ENCODE measurements at regions not wholly inside any gene's neighbourhood (a gene's known extent, or its start where the extent isn't known, plus 50 kb on each side); places are given as distances from the start of the nearest gene placed in this dataset.

GRCh38 chr13:48896312-48896711 lies 79.4 kb upstream of the FNDC3A start:
- H3K4me3 ChIP-seq (ENCODE audit: low read depth, low read length) = no peak overlapping the region
- in situ Hi-C loops (cut with HindIII; ENCODE audit: low sequenced_read_pairs) = no loop called here
- DNase-seq (ENCODE audit: low read depth, low spot score) = peak; percentile 72
- TF ChIP-seq, protein P1, sequence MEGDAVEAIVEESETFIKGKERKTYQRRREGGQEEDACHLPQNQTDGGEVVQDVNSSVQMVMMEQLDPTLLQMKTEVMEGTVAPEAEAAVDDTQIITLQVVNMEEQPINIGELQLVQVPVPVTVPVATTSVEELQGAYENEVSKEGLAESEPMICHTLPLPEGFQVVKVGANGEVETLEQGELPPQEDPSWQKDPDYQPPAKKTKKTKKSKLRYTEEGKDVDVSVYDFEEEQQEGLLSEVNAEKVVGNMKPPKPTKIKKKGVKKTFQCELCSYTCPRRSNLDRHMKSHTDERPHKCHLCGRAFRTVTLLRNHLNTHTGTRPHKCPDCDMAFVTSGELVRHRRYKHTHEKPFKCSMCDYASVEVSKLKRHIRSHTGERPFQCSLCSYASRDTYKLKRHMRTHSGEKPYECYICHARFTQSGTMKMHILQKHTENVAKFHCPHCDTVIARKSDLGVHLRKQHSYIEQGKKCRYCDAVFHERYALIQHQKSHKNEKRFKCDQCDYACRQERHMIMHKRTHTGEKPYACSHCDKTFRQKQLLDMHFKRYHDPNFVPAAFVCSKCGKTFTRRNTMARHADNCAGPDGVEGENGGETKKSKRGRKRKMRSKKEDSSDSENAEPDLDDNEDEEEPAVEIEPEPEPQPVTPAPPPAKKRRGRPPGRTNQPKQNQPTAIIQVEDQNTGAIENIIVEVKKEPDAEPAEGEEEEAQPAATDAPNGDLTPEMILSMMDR (IDR thresholded peaks at IDR 0.05; ENCODE audit: low read depth, low read length) = no peak

- TF ChIP-seq, protein P1 (IDR thresholded peaks at IDR 0.05; ENCODE audit: low read depth, low read length) = no peak
- DNase-seq (ENCODE audit: low read depth, low spot score) = no peak
- H3K4me3 ChIP-seq (ENCODE audit: low read depth, low read length) = no peak overlapping the region
- in situ Hi-C loops (cut with HindIII; ENCODE audit: low sequenced_read_pairs) = no loop called here
These were observed 73.9 kb upstream of the FNDC3A start for GRCh38 chr13:48901781-48902180.

GRCh38 chr13:48902368-48902767 lies 73.3 kb upstream of the FNDC3A start:
- in situ Hi-C loops (cut with HindIII; ENCODE audit: low sequenced_read_pairs) = no loop called here
- H3K4me3 ChIP-seq (ENCODE audit: low read depth, low read length) = no peak overlapping the region
- no peak for DNase-seq (ENCODE audit: low read depth, low spot score)
- TF ChIP-seq, protein P1 (IDR thresholded peaks at IDR 0.05; ENCODE audit: low read depth, low read length) = no peak

DNA sequence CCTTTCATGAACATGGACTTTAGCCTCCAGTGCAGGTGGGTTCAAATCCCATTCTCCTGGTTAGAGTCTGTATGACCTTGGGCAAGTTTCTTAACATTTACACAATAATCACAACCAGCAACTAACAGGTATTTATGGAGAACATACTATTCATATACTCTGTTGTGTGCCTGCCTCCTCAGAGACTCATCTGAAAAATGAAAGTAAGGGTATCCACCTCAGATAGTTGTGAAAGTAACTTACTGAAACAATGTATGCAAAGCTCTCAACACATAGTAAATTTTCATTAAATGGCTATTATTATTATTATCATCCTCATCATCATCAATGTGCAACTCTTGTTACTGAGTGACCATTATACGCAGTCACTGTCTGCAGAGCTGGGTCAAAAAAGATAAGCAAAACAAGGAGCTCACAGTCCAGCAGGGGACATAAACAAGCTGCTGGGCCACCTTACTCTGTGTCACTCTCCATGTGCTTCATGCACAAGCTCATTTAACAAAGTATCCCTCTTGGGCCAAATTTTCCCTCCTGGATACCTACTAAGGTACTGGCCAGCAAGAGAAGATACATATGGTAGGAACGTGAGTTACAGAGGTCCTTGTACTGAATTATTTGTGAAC lies 70.9 kb upstream of the FNDC3A start:
- in situ Hi-C loops (cut with HindIII; ENCODE audit: low sequenced_read_pairs) = no loop called here
- TF ChIP-seq, protein P1 (IDR thresholded peaks at IDR 0.05; ENCODE audit: low read depth, low read length) = no peak
- DNase-seq (ENCODE audit: low read depth, low spot score) = no peak
- H3K4me3 ChIP-seq (ENCODE audit: low read depth, low read length) = no peak overlapping the region

DNA sequence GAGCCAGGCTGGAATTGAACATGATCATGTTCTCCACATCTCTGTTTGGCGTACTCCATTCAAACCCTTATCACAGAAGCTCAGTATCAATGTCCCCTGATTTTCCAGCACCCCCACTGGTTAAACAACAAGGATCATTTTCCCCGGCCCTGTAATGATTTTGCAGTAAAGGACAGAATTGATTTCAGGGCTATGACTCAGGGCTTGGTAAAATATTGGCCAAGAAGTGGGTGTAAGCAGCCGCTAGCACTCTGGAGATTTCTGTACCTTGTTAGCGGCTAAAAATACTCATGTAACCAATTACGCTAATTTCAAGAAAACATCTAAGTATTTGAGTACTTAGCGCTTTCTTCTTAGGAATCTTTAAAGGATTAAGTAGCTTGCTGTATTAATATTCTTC lies 69.5 kb upstream of the FNDC3A start:
- no peak overlapping the region for H3K4me3 ChIP-seq (ENCODE audit: low read depth, low read length)
- TF ChIP-seq, protein P1 (IDR thresholded peaks at IDR 0.05; ENCODE audit: low read depth, low read length) = no peak
- in situ Hi-C loops (cut with HindIII; ENCODE audit: low sequenced_read_pairs) = no loop called here
- DNase-seq (ENCODE audit: low read depth, low spot score) = no peak

DNA sequence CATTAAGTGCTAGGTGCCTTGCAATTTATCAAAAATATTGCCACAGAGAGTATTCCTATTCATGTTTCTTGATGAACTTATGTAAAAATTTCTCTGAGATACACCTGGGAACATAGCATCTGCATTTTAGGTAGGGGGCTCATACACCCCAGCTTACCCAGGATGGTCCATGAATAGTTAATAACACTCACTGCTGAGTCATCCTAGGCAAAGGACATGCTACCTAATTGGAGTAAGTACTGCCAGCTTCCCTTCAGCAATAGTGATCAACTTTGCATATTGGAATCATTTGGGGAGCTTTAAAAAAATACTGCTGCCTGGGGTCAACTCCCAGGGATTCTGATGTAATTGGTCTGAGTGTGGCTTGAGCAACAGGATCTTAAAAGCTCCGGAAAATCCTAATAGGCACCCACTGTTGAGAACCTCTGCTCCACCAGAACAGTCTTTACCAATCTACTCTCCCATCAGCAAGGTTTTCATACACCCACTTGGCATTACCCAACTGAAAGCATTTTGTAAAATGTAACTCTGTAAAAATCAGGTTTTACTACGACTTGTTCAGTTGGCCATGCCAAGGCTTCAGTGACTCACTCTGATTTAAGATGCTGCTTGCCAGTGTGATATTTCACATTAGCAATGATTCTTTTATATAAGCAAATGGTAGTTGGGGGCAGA lies 67.2 kb upstream of the FNDC3A start:
- in situ Hi-C loops (cut with HindIII; ENCODE audit: low sequenced_read_pairs) = no loop called here
- H3K4me3 ChIP-seq (ENCODE audit: low read depth, low read length) = no peak overlapping the region
- DNase-seq (ENCODE audit: low read depth, low spot score) = peak; percentile 70
- TF ChIP-seq, protein P1 (IDR thresholded peaks at IDR 0.05; ENCODE audit: low read depth, low read length) = no peak

All from astrocyte of the spinal cord (primary cell).